HCT116 (cell line): ENCODE measurements at regions not wholly inside any gene's neighbourhood (a gene's known extent, or its start where the extent isn't known, plus 50 kb on each side); places are given as distances from the start of the nearest gene placed in this dataset.

ENCODE experiments used
- ATAC-seq: fragments of 200-7000 bp; cut with Tn5 transposase; 2 replicates; pipeline ENCODE4 v1.9.1; 2020; ENCODE audit warnings: mild to moderate bottlenecking, moderate library complexity
- BruUV-seq: library from RNA; stranded (reverse); fragments of 400-500 nt; replicated peaks from 2 replicates; lab custom pipeline; 2021; lab: Mats Ljungman, UMichigan
- CTCF ChIA-PET: fragments of 300-600 bp; sonication (Branson Sonifier 250); formaldehyde crosslinking; loops from one replicate; lab custom pipeline; 2021; ENCODE audit warnings: antibody characterized with exemption; lab: Charles Lee
- POLR2A ChIA-PET: fragments of 300-600, 350-600 bp; sonication (Branson Sonifier 250); formaldehyde crosslinking; loops from one replicate; lab custom pipeline; 2021; ENCODE audit warnings: antibody characterized with exemption; lab: Charles Lee
- RAD21 ChIA-PET, 2 experiments: fragments of 300-600 bp; sonication (Branson Sonifier 250); formaldehyde crosslinking; loops; one replicate each; lab custom pipeline; 2023; ENCODE audit warnings: low total read pairs in 2 of 2; ENCODE audit not compliant: uncharacterized antibody in 2 of 2, unreplicated experiment in 2 of 2, low non-redundant PET in 1 of 2; lab: Charles Lee
- DNase-seq: peaks from one replicate; pipeline ENCODE4 v3.0.0-alpha.2; 2010; ENCODE audit warnings: low read depth, low spot score
- H2AFZ ChIP-seq: fragments of 200-600 bp; shearing (Covaris generic), sonication (generic); 2 replicates; pipeline ENCODE4 v1.6.1; 2017; ENCODE audit warnings: low read depth, mixed run types, mixed read lengths, antibody characterized with exemption, low read length; ENCODE audit not compliant: poor library complexity, severe bottlenecking
- H3K27ac ChIP-seq: 2 replicates; pipeline ENCODE4 v1.5.1; 2012; ENCODE audit warnings: low read depth, low read length
- H3K27me3 ChIP-seq: fragments of 200-600 bp; sonication (generic); 2 replicates; pipeline ENCODE4 v1.6.1; 2016; ENCODE audit warnings: mixed run types, low read length, mixed read lengths; ENCODE audit not compliant: insufficient read depth
- H3K36me3 ChIP-seq, 2 experiments: fragments of 200-500 bp in 1 of 2; fragments of 200-600 bp in 1 of 2; sonication (Bioruptor generic) in 1 of 2; sonication (generic) in 1 of 2; 2 replicates each; pipeline versions ENCODE4 v1.5.1 to v1.6.1; 2014 to 2016; ENCODE audit warnings: low read length in 2 of 2, inconsistent platforms in 1 of 2, mixed read lengths in 1 of 2, mixed run types in 1 of 2; ENCODE audit not compliant: insufficient read depth in 2 of 2, control insufficient read depth in 1 of 2
- H3K4me1 ChIP-seq, 2 experiments: fragments of 200-600 bp in 1 of 2; sonication (generic) in 1 of 2; 2 replicates each; pipeline versions ENCODE4 v1.5.1 to v1.6.1; 2012 to 2017; ENCODE audit warnings: low read length in 2 of 2, inconsistent platforms in 1 of 2, mild to moderate bottlenecking in 1 of 2, mixed read lengths in 1 of 2, mixed run types in 1 of 2, moderate library complexity in 1 of 2; ENCODE audit not compliant: insufficient read depth in 2 of 2, control insufficient read depth in 1 of 2
- H3K4me2 ChIP-seq: fragments of 200-600 bp; sonication (generic); 2 replicates; pipeline ENCODE4 v1.6.1; 2017; ENCODE audit warnings: mixed run types, low read length, mixed read lengths
- H3K4me3 ChIP-seq, 2 experiments: fragments of 200-600 bp in 1 of 2; sonication (generic) in 1 of 2; replicated peaks in 1 of 2; 2 replicates each; pipeline ENCODE4 v1.5.1; 2011 to 2016; ENCODE audit warnings: low read length in 2 of 2, control low read depth in 1 of 2, low read depth in 1 of 2, mild to moderate bottlenecking in 1 of 2, mixed read lengths in 1 of 2, mixed run types in 1 of 2
- H3K79me2 ChIP-seq: fragments of 200-600 bp; sonication (generic); 2 replicates; pipeline ENCODE4 v1.6.1; 2017; ENCODE audit warnings: mild to moderate bottlenecking, mixed run types, low read length, moderate library complexity, mixed read lengths; ENCODE audit not compliant: insufficient read depth
- H3K9ac ChIP-seq: fragments of 200-600 bp; sonication (generic); 2 replicates; pipeline ENCODE4 v1.6.1; 2016; ENCODE audit warnings: low read length, mixed read lengths
- H3K9me2 ChIP-seq: fragments of 200-600 bp; sonication (generic), shearing (Covaris generic); 2 replicates; pipeline ENCODE4 v1.6.1; 2017; ENCODE audit warnings: mixed run types, mild to moderate bottlenecking, moderate library complexity; ENCODE audit not compliant: insufficient read depth
- H3K9me3 ChIP-seq, 2 experiments: fragments of 200-500 bp in 1 of 2; fragments of 200-600 bp in 1 of 2; sonication (Bioruptor generic) in 1 of 2; sonication (generic) in 1 of 2; 2 replicates each; pipeline ENCODE4 v1.6.1; 2014 to 2017; ENCODE audit warnings: low read length in 2 of 2, mixed read lengths in 2 of 2, inconsistent platforms in 1 of 2, low read depth in 1 of 2, mild to moderate bottlenecking in 1 of 2, mixed run types in 1 of 2, moderate library complexity in 1 of 2; ENCODE audit not compliant: control insufficient read depth in 1 of 2, insufficient read depth in 1 of 2
- H4K20me1 ChIP-seq: fragments of 200-600 bp; sonication (generic), shearing (Covaris generic); 2 replicates; pipeline ENCODE4 v1.6.1; 2017; ENCODE audit warnings: mixed run types, mild to moderate bottlenecking, moderate library complexity; ENCODE audit not compliant: insufficient read depth
- ATF3 ChIP-seq: IDR thresholded peaks from 2 replicates; pipeline ENCODE4 v1.6.1; 2012
- CTCF ChIP-seq, 3 experiments: fragments of 200-600 bp in 1 of 3; sonication (generic) in 1 of 3; IDR thresholded peaks in 2 of 3; conservative IDR thresholded peaks in 1 of 3; 2 replicates each; pipeline ENCODE4 v1.5.1; 2012 to 2017; ENCODE audit warnings: low read depth in 2 of 3, low read length in 2 of 3, antibody characterized with exemption in 1 of 3, borderline replicate concordance in 1 of 3, control low read depth in 1 of 3, mild to moderate bottlenecking in 1 of 3, mixed read lengths in 1 of 3, mixed run types in 1 of 3, moderate library complexity in 1 of 3; ENCODE audit not compliant: insufficient read depth in 1 of 3
- EZH2phosphoT487 ChIP-seq: fragments of 200-600 bp; IDR thresholded peaks from 2 replicates; pipeline ENCODE4 v1.6.1; 2018; ENCODE audit warnings: antibody characterized with exemption, borderline replicate concordance
- FOSL1 ChIP-seq: IDR thresholded peaks from 2 replicates; pipeline ENCODE4 v1.6.1; 2012; ENCODE audit warnings: low read depth
- JUND ChIP-seq: IDR thresholded peaks from 2 replicates; pipeline ENCODE4 v1.6.1; 2012
- MAX ChIP-seq: IDR thresholded peaks from 2 replicates; pipeline ENCODE4 v1.6.1; 2012
- RAD21 ChIP-seq: IDR thresholded peaks from 2 replicates; pipeline ENCODE4 v1.6.1; 2012; ENCODE audit warnings: low read depth, mild to moderate bottlenecking
- SIN3A ChIP-seq: IDR thresholded peaks from 2 replicates; pipeline ENCODE4 v1.6.1; 2012; ENCODE audit warnings: low read depth
- SRF ChIP-seq: IDR thresholded peaks from 2 replicates; pipeline ENCODE4 v1.6.1; 2012; ENCODE audit warnings: low read depth
- TCF7L2 ChIP-seq: IDR thresholded peaks from 2 replicates; pipeline ENCODE4 v1.7.0; 2011; ENCODE audit warnings: borderline replicate concordance, inconsistent platforms; ENCODE audit not compliant: insufficient read depth, insufficient read length; ENCODE audit errors: extremely low read depth
- intact Hi-C: fragments of 100-400 bp; cut with micrococcal nuclease; formaldehyde crosslinking; loops from 2 replicates; pipeline ENCODE4 v1.10.0; 2022

GRCh38 chr2:239647052-239647819, 246.4 kb upstream of the HDAC4 start:
- Histone ChIP-seq H3K79me2 (no peaks in the 10 kb centered on the region), H3K27ac (no peak overlapping the region), H4K20me1 (no peaks in the 10 kb centered on the region), H3K27me3 (peaks cover 10% of the 10 kb centered on the region; the same call in 1 of the 2 replicates), H3K36me3 (no peaks in the 10 kb centered on the region), H3K9ac (no peak overlapping the region), H3K4me1 (no peaks in the 10 kb centered on the region), H3K9me2 (no peaks in the 10 kb centered on the region), H3K9me3 (peaks cover 0 to 7% of the 10 kb centered on the region in 2 experiments; a peak in 1 of 4 replicates), H3K4me2 (no peak overlapping the region), H2AFZ (no peak overlapping the region), H3K4me3 (no peak overlapping the region)
- RAD21 ChIA-PET, result no interaction called here
- no TSS peak for BruUV-seq
- POLR2A ChIA-PET, result no interaction called here
- ATAC-seq, result no peak
- intact Hi-C loops, result no loop called here
- CTCF ChIA-PET, result no interaction called here
- DNase-seq, result no peak
- TF ChIP-seq TCF7L2 (no peak), MAX (no peak), SRF (no peak), EZH2phosphoT487 (no peak), CTCF (IDR thresholded peaks at IDR 0.05 in 2 of 3, conservative IDR thresholded peaks at IDR 0.05 in 1 of 3; ENCODE audit: borderline replicate concordance in 1 of 3, insufficient read depth in 1 of 3, low read depth in 2 of 3, low read length in 2 of 3) (no peak), FOSL1 (no peak), SIN3A (no peak), JUND (no peak), RAD21 (no peak), ATF3 (no peak)
